ENCODE measurements at regions not wholly inside any gene's neighbourhood (a gene's known extent, or its start where the extent isn't known, plus 50 kb on each side); places are given as distances from the start of the nearest gene placed in this dataset.

DNA sequence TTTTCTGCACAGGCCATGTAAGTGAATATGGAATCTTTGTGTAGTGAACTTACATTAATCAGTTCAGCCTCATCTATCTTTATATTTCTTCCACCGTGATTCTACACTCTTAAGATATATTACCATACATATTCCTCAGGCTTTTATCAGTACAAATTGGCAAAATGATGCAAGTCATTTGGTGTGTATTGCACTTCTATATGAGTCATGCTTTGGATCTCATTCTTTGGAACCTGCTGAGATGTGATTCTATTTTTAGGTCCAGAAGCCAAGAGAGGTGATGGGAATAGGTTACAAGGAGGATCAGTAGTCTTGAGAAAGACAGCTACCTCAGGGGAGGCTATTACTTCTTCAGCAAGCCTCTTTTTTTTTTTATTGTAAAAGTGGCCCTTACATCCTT lies 204.4 kb downstream of the ZNF330 start:
- no peak for DNase-seq
- no peaks in the 10 kb centered on the region for H3K36me3 Mint-ChIP-seq (ENCODE audit: low read depth)
- H3K4me1 Mint-ChIP-seq, result no peaks in the 10 kb centered on the region
- ChIA-PET CTCF (no interaction called here), POLR2A (no interaction called here)
- no peak overlapping the region for H3K27ac Mint-ChIP-seq
- H3K4me3 Mint-ChIP-seq, result no peak overlapping the region
- no peaks in the 10 kb centered on the region for H3K9me3 Mint-ChIP-seq
- peaks cover 2% of the 10 kb centered on the region for H3K27me3 Mint-ChIP-seq

DNA sequence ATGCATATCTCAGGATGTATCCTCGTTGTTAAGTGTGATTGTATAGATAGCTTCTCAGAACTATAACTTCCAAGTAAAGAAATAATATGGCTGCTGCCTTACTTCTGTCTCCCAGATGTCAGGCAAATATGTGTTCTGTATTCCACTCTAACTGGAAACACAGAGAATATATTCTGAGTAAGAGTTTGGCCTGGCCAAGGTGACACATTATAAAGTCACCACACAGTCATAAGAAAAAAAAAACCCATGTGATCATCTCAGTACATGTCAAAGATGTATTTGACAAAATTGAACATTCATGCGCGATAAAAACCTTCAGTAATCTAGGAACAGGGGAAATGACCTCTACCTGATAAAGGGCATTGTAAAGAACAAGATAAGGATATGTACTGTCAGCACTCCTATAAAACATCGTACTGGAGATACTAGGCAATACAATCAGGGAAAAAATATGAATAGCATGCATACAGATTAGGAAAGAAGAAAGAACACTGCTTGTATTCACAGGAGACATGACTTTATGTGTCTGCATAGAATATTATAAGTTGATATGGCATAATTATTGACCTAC lies 207.1 kb downstream of the ZNF330 start:
- no peak for DNase-seq
- CTCF ChIA-PET, result no interaction called here
- no peaks in the 10 kb centered on the region for H3K27me3 Mint-ChIP-seq

DNA sequence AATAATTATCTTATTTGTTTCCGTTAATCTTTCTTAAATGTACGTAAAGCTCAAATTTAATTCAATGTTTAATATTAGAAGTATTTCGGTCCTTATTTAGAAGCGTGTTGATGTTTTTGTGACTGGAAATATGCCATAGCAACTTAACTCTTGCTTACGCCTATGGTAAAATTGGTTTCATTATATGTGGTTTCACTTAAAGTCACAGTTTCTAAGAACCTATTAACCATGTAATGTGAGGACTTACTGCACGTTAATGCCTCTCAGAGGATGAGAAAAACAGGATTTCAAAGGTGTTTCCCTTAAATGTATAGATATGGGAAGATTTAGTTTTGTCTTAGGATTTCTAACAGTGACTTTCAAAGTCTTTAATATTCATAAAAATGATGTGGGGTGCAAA lies 206.4 kb upstream of the IL15 start:
- no peak for DNase-seq
- no peaks in the 10 kb centered on the region for H3K36me3 Mint-ChIP-seq (ENCODE audit: low read depth)
- no peak overlapping the region for H3K27ac Mint-ChIP-seq
- H3K9me3 Mint-ChIP-seq, result no peaks in the 10 kb centered on the region
- no peaks in the 10 kb centered on the region for H3K27me3 Mint-ChIP-seq
- no peak overlapping the region for H3K4me3 Mint-ChIP-seq
- ChIA-PET POLR2A (no interaction called here), CTCF (no interaction called here)
- no peaks in the 10 kb centered on the region for H3K4me1 Mint-ChIP-seq

More for the DNA sequence above, 207.1 kb downstream of the ZNF330 start:
- Mint-ChIP-seq H3K36me3 (ENCODE audit: low read depth) (no peaks in the 10 kb centered on the region), H3K4me1 (no peaks in the 10 kb centered on the region), H3K9me3 (no peaks in the 10 kb centered on the region), H3K27ac (no peak overlapping the region), H3K4me3 (no peak overlapping the region)
- POLR2A ChIA-PET, result no interaction called here

DNA sequence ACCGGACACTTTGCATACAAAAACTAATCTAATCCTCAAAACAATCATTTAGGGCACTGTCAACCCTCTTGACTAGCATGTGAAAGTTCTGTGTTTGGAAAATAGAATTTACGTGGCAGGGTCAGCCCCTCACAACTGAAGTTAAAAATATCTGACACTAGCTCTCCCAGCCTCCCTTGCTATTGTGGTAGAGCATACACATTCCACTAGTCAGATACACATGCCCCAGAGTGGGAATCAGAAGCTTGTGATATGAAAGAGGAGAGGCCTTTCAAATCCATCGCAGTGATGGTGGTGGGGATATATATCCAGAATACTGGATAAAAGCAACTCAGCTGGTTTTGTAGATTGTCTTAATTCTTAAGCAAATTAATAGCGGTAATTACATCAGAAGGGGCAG lies 205.7 kb upstream of the IL15 start:
- Mint-ChIP-seq H3K27me3 (no peaks in the 10 kb centered on the region), H3K4me1 (no peaks in the 10 kb centered on the region), H3K4me3 (no peak overlapping the region), H3K36me3 (ENCODE audit: low read depth) (no peaks in the 10 kb centered on the region), H3K27ac (no peak overlapping the region), H3K9me3 (no peaks in the 10 kb centered on the region)
- DNase-seq, result no peak
- ChIA-PET CTCF (no interaction called here), POLR2A (no interaction called here)

DNA sequence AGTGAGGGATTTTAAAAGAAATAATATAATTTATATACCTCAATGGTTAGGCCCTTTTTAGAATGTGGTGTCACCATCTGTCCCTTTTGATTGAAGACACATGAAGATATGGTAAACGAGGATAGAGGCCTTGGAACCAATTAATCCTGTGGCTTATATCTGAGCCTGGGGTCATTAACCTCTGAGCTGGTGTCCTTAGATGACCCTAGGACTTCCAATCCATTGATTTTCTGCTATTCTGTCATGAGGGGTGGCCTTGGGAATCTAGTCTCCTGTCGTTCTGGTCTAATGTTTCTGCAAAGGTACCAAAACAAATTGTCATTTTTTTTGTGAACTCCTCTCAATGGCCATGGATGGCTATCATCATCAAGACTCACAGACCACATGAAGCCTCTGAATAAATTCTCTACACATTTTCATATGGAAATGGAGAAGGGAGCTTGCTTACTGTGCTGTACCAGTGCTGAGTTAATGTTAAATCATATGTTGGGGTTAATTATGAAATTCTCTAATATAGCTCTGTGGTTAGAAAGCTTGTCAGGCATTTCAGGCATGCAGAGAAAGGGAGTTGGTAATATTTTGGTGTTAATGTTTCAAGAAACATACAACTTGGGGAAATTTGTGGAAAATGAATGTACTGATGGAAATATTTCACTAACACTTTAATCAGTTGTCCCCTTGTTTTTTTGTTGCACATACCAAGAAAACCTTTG lies 204.2 kb upstream of the IL15 start:
- POLR2A ChIA-PET, result no interaction called here
- DNase-seq, result no peak
- H3K36me3 Mint-ChIP-seq (ENCODE audit: low read depth), result no peaks in the 10 kb centered on the region
- H3K9me3 Mint-ChIP-seq, result no peaks in the 10 kb centered on the region
- H3K27ac Mint-ChIP-seq, result no peak overlapping the region
- no peak overlapping the region for H3K4me3 Mint-ChIP-seq
- H3K27me3 Mint-ChIP-seq, result no peaks in the 10 kb centered on the region
- H3K4me1 Mint-ChIP-seq, result no peaks in the 10 kb centered on the region
- CTCF ChIA-PET, result no interaction called here

DNA sequence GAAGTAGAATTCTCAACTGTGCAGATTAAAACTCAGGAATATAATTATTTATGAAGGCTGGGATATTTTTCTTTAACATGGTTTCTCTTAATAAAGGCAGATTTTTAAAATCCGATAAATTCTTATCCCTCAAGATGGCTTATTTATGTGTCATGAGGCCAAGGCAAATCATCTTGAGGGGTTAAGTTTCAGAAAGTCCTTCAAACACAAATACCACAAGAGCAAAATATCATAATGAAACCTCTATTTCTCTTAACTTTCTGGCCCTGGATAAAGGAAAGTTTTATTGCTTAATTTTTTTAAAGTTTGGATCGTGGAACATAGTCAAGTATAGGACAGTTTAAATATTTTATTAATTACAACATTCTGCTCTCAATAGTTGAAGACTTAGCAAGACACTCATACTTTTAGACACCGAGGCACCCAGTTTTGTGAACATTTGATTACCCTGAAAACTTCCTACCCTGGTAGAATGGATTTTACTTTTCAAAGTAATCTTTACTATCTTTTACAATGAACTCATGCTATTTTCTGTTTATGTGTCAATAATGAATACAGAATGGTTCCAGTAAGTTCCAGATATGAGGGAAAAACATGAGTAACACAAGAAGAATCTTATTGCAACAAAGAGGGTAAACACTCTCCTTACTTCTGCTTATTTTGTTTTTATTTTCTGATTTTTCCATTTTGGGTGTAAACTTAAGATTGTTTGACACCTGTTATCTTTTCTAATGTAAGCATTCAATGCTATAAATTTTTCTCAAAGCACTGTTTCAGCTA lies 200.7 kb upstream of the IL15 start:
- ChIA-PET CTCF (no interaction called here), POLR2A (no interaction called here)
- no peak overlapping the region for H3K4me3 Mint-ChIP-seq
- no peaks in the 10 kb centered on the region for H3K4me1 Mint-ChIP-seq
- H3K27ac Mint-ChIP-seq, result no peak overlapping the region
- DNase-seq, result no peak
- no peaks in the 10 kb centered on the region for H3K36me3 Mint-ChIP-seq (ENCODE audit: low read depth)
- no peaks in the 10 kb centered on the region for H3K9me3 Mint-ChIP-seq
- H3K27me3 Mint-ChIP-seq, result no peaks in the 10 kb centered on the region

DNA sequence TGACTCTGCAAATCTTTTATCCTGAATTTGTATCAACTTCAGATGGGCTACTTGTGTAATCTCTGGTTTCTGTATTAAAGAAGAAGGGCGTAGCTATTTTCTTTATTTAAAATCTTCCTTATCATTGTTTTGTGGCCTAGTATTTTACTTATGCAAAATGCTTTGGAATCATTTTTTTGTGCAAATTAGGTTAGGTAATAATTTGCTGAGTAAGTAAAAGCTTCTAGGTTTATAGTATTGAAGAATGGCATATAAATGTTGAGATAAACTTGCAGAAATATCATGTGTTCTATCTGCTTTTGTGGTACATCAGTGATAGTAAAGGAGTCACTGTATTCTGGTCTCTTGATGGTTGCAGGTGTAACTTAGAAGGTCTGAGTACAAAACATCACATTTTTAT lies 197.2 kb upstream of the IL15 start:
- H3K27ac Mint-ChIP-seq, result no peak overlapping the region
- no peaks in the 10 kb centered on the region for H3K4me1 Mint-ChIP-seq
- ChIA-PET POLR2A (no interaction called here), CTCF (no interaction called here)
- no peaks in the 10 kb centered on the region for H3K9me3 Mint-ChIP-seq
- no peak for DNase-seq
- H3K36me3 Mint-ChIP-seq (ENCODE audit: low read depth), result no peaks in the 10 kb centered on the region
- H3K4me3 Mint-ChIP-seq, result no peak overlapping the region
- H3K27me3 Mint-ChIP-seq, result no peaks in the 10 kb centered on the region

DNA sequence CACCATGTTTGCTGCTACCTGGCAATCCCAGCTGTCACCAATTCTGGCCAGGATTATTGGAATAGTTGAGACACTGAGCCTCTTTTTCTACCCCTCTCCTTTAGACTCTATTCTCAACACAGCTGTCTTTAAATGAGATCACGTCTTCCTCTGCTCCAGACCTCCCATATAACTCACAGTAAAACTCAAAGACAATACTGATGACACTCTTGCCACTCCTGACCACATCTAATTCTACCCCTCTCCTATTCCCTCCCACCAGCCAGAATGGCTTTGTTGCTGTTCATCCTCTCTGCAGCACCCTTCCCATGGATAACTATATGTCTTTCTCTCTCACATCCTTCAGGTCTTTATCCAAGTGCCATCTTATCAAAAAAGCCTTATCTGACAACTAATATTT lies 188.6 kb upstream of the IL15 start:
- Mint-ChIP-seq H3K9me3 (no peaks in the 10 kb centered on the region), H3K36me3 (ENCODE audit: low read depth) (no peaks in the 10 kb centered on the region), H3K4me3 (no peak overlapping the region), H3K4me1 (no peaks in the 10 kb centered on the region), H3K27me3 (no peaks in the 10 kb centered on the region), H3K27ac (no peak overlapping the region)
- ChIA-PET POLR2A (no interaction called here), CTCF (no interaction called here)
- no peak for DNase-seq

DNA sequence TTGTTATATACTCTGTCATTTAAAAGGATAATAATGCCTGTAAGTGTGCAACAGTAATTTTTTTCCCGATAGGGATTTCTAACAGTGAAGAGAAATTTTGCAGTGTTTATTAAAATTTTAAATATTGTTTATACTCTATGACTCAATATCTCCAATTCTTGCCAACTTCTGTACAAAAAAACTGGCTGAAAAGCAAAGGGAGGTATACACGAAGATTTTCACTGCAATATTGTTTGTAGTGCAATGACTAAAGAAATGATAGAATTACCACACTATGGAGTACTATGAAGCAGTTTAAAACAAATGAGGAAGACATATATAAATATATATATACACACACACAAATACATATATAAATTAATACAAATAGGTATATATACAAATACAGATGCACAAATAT lies 187.9 kb upstream of the IL15 start:
- Mint-ChIP-seq H3K36me3 (ENCODE audit: low read depth) (no peaks in the 10 kb centered on the region), H3K27ac (no peak overlapping the region)

DNA sequence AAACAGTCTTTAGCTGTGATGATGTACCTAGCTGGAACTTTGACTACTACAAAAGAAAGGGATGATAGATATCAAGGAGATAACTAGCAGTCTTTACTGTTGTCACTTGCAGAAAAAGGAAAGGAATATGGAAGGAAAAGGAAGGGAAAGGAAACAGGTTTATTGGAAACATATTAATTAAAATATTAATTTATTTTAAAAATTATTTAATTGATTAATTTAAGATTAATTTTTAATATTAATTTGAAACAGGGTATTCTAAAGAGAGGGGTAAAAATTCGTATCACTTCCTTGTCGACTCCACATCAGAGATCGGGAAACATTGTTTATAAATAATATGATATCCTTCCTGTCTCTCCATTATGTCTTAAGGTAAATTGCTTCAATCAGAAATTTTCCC lies 186.5 kb upstream of the IL15 start:
- H3K36me3 Mint-ChIP-seq (ENCODE audit: low read depth), result no peaks in the 10 kb centered on the region
- no peak for DNase-seq
- POLR2A ChIA-PET, result no interaction called here
- CTCF ChIA-PET, result no interaction called here
- H3K4me3 Mint-ChIP-seq, result no peak overlapping the region
- no peaks in the 10 kb centered on the region for H3K9me3 Mint-ChIP-seq
- H3K27ac Mint-ChIP-seq, result no peak overlapping the region
- H3K27me3 Mint-ChIP-seq, result no peaks in the 10 kb centered on the region
- no peaks in the 10 kb centered on the region for H3K4me1 Mint-ChIP-seq

More for the DNA sequence above, 187.9 kb upstream of the IL15 start:
- DNase-seq, result no peak
- Mint-ChIP-seq H3K4me3 (no peak overlapping the region), H3K4me1 (no peaks in the 10 kb centered on the region), H3K9me3 (no peaks in the 10 kb centered on the region), H3K27me3 (no peaks in the 10 kb centered on the region)
- ChIA-PET CTCF (no interaction called here), POLR2A (no interaction called here)

DNA sequence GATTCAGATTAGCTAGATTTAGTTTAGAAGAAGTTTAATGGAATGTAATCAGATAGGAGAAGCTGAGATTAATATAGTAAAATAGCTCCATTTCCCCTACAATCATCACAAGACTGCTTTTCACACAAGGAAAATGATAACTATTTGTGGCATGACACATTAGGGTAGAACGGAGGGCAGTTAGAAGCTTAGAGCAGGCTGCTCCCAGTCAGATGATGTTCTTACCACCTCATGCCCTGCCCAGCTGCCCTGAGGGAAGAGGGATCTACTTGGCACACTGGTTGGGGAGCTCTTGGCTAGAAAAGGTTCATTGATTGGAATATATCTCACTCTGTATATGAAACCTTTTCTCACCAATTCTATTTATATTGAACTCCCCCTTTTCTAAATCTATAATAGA lies 180.7 kb upstream of the IL15 start:
- ChIA-PET CTCF (no interaction called here), POLR2A (no interaction called here)
- H3K27ac Mint-ChIP-seq, result no peak overlapping the region
- no peaks in the 10 kb centered on the region for H3K9me3 Mint-ChIP-seq
- H3K36me3 Mint-ChIP-seq (ENCODE audit: low read depth), result no peaks in the 10 kb centered on the region
- peaks cover under 1% of the 10 kb centered on the region for H3K27me3 Mint-ChIP-seq
- no peaks in the 10 kb centered on the region for H3K4me1 Mint-ChIP-seq
- H3K4me3 Mint-ChIP-seq, result no peak overlapping the region
- DNase-seq, result no peak

DNA sequence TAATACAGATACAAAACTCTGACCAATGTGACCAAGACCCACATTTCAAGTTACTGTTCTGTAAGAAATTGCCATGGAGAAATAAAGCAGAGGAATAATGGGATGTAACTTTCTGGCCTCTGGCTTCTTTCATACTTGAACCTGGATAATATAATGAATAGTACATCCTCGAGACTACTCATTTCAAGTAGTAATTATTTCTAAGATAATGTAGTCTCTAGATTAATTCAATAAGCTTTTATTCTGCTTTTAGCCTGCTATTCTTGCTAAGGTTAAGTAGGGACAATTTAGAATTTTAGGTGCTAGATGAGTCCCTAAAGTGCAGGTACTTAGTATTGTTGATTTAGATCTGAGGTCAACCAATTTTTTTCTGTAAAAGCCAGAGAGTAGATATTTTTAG lies 178.7 kb upstream of the IL15 start:
- Mint-ChIP-seq H3K9me3 (no peaks in the 10 kb centered on the region), H3K4me3 (no peak overlapping the region), H3K27me3 (peaks cover 2% of the 10 kb centered on the region), H3K27ac (no peak overlapping the region), H3K4me1 (no peaks in the 10 kb centered on the region), H3K36me3 (ENCODE audit: low read depth) (no peaks in the 10 kb centered on the region)
- ChIA-PET CTCF (no interaction called here), POLR2A (no interaction called here)
- no peak for DNase-seq

DNA sequence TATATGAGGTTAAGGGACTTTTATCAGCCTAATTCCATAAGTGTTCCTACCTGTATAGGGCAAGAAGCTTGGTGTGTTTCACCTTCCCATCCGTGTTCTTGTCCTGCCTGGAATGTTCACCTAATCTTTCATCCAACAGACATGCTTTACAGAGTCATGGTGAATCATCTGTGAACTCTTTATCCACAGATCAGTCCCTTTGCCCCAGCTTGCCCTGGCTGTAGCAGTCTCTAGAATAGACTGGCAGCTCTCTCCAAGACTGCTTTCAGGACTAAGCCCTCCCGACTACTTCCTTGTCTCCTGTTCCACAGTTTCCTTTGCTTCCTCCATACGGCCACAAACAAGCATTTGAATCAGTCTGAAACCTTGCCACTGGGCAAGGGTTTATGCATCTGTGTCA lies 177.9 kb upstream of the IL15 start:
- H3K4me3 Mint-ChIP-seq, result no peak overlapping the region
- CTCF ChIA-PET, result no interaction called here

DNA sequence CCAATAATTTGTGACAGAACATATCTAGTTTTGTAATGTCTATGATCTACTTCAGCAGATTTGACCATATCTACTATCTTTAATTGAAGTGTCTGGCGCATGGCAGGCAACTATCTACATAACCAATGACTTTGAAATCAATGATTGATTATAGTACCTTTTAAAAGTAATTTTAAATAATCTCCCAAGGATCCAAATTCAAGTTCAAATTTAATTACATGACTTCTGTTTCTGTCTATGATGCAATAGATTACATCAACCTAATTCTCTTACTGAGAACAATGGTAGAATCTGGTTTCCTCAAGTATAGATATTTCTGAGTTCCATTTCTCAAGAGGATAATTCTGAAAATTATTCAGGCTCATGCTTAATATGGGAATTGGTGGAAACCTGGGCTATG lies 177.4 kb upstream of the IL15 start:
- Mint-ChIP-seq H3K4me1 (no peaks in the 10 kb centered on the region), H3K4me3 (no peak overlapping the region), H3K27ac (no peak overlapping the region), H3K27me3 (peaks cover 2% of the 10 kb centered on the region), H3K9me3 (no peaks in the 10 kb centered on the region), H3K36me3 (ENCODE audit: low read depth) (no peaks in the 10 kb centered on the region)
- ChIA-PET POLR2A (no interaction called here), CTCF (no interaction called here)
- DNase-seq, result no peak

More for the DNA sequence above, 177.9 kb upstream of the IL15 start:
- Mint-ChIP-seq H3K4me1 (no peaks in the 10 kb centered on the region), H3K36me3 (ENCODE audit: low read depth) (no peaks in the 10 kb centered on the region), H3K9me3 (no peaks in the 10 kb centered on the region), H3K27ac (no peak overlapping the region), H3K27me3 (peaks cover 2% of the 10 kb centered on the region)
- no peak for DNase-seq
- POLR2A ChIA-PET, result no interaction called here
